Liver (tissue), 8 donors: ENCODE measurements at regions not wholly inside any gene's neighbourhood (a gene's known extent, or its start where the extent isn't known, plus 50 kb on each side); places are given as distances from the start of the nearest gene placed in this dataset.

ENCODE experiments used
- DNase-seq: peaks from one replicate; pipeline ENCODE4 v3.0.0-alpha.2; 2017; ENCODE audit warnings: low spot score
- H3K27ac ChIP-seq, 2 donors: one replicate each; pipeline ENCODE4 v1.7.0; 2013; ENCODE audit warnings: inconsistent platforms in 2 of 2, low read length in 2 of 2, control low read depth in 1 of 2, low read depth in 1 of 2, mild to moderate bottlenecking in 1 of 2
- H3K27me3 ChIP-seq, 4 donors: one replicate each; pipeline versions ENCODE4 v1.6.1 to v1.7.0; 2013; ENCODE audit warnings: low read length in 3 of 4, inconsistent platforms in 1 of 4, mild to moderate bottlenecking in 1 of 4, moderate library complexity in 1 of 4; ENCODE audit not compliant: control insufficient read depth in 4 of 4, insufficient read depth in 4 of 4
- H3K36me3 ChIP-seq, 4 donors: one replicate each; pipeline versions ENCODE4 v1.6.1 to v1.7.0; 2013; ENCODE audit warnings: low read length in 3 of 4, mild to moderate bottlenecking in 3 of 4, low read depth in 1 of 4, moderate library complexity in 1 of 4; ENCODE audit not compliant: control insufficient read depth in 4 of 4, insufficient read depth in 3 of 4
- H3K4me1 ChIP-seq, 4 donors: one replicate each; pipeline versions ENCODE4 v1.6.1 to v1.7.0; 2013; ENCODE audit warnings: low read length in 3 of 4, mild to moderate bottlenecking in 3 of 4, moderate library complexity in 1 of 4; ENCODE audit not compliant: control insufficient read depth in 4 of 4, insufficient read depth in 4 of 4
- H3K4me3 ChIP-seq, 3 donors: one replicate each; pipeline versions ENCODE4 v1.6.1 to v1.7.0; 2013; ENCODE audit warnings: low read length in 3 of 3, control low read depth in 1 of 3, low read depth in 1 of 3, mild to moderate bottlenecking in 1 of 3
- H3K9ac ChIP-seq, 2 donors: one replicate each; pipeline ENCODE4 v1.7.0; 2013; ENCODE audit warnings: low read length in 2 of 2, mild to moderate bottlenecking in 2 of 2, moderate library complexity in 2 of 2, control low read depth in 1 of 2, low read depth in 1 of 2
- H3K9me3 ChIP-seq, 4 donors: one replicate each; pipeline versions ENCODE4 v1.6.1 to v1.7.0; 2013; ENCODE audit warnings: low read length in 3 of 4; ENCODE audit not compliant: control insufficient read depth in 4 of 4
- ATF3 ChIP-seq: IDR thresholded peaks from 2 replicates; pipeline ENCODE4 v1.6.1; 2016; ENCODE audit warnings: antibody characterized with exemption
- CTCF ChIP-seq: fragments of 150-350 bp; IDR thresholded peaks from 2 replicates; pipeline ENCODE4 v1.5.1; 2017; ENCODE audit warnings: improper control_type of control experiment, low read depth, low read length; ENCODE audit not compliant: missing input control
- EGR1 ChIP-seq, 2 donors: IDR thresholded peaks; 2 replicates each; pipeline ENCODE4 v1.6.1; 2016 to 2018; ENCODE audit warnings: antibody characterized with exemption in 2 of 2, low read depth in 2 of 2
- FOXA1 ChIP-seq: IDR thresholded peaks from 2 replicates; pipeline ENCODE4 v1.6.1; 2016; ENCODE audit warnings: antibody characterized with exemption
- FOXA2 ChIP-seq: IDR thresholded peaks from 2 replicates; pipeline ENCODE4 v1.6.1; 2016; ENCODE audit warnings: antibody characterized with exemption
- GABPA ChIP-seq, 2 donors: IDR thresholded peaks in 1 of 2; conservative IDR thresholded peaks in 1 of 2; 2 replicates each; pipeline ENCODE4 v1.6.1; 2016; ENCODE audit warnings: antibody characterized with exemption in 2 of 2, mild to moderate bottlenecking in 1 of 2, moderate library complexity in 1 of 2
- HNF4A ChIP-seq, 2 donors: conservative IDR thresholded peaks; 2 replicates each; pipeline ENCODE4 v1.6.1; 2016; ENCODE audit warnings: antibody characterized with exemption in 2 of 2, mild to moderate bottlenecking in 2 of 2
- HNF4G ChIP-seq: IDR thresholded peaks from 2 replicates; pipeline ENCODE4 v1.6.1; 2016; ENCODE audit warnings: antibody characterized with exemption
- JUND ChIP-seq, 2 donors: IDR thresholded peaks; 2 replicates each; pipeline ENCODE4 v1.6.1; 2016; ENCODE audit warnings: antibody characterized with exemption in 2 of 2
- MAX ChIP-seq: IDR thresholded peaks from 2 replicates; pipeline ENCODE4 v1.6.1; 2016; ENCODE audit warnings: antibody characterized with exemption
- NR2F2 ChIP-seq: IDR thresholded peaks from 2 replicates; pipeline ENCODE4 v1.6.1; 2016; ENCODE audit warnings: antibody characterized with exemption
- RAD21 ChIP-seq, 2 donors: IDR thresholded peaks; 2 replicates each; pipeline ENCODE4 v1.6.1; 2016; ENCODE audit warnings: antibody characterized with exemption in 2 of 2, mild to moderate bottlenecking in 2 of 2
- REST ChIP-seq: IDR thresholded peaks from 2 replicates; pipeline ENCODE4 v1.6.1; 2016; ENCODE audit warnings: antibody characterized with exemption, mild to moderate bottlenecking
- RXRA ChIP-seq, 2 donors: IDR thresholded peaks; 2 replicates each; pipeline ENCODE4 v1.6.1; 2017 to 2018; ENCODE audit warnings: antibody characterized with exemption in 2 of 2, mild to moderate bottlenecking in 1 of 2
- SP1 ChIP-seq: IDR thresholded peaks from 2 replicates; pipeline ENCODE4 v1.6.1; 2018; ENCODE audit warnings: antibody characterized with exemption, mild to moderate bottlenecking
- TAF1 ChIP-seq: conservative IDR thresholded peaks from 2 replicates; pipeline ENCODE4 v1.6.1; 2016; ENCODE audit warnings: antibody characterized with exemption, mild to moderate bottlenecking
- YY1 ChIP-seq: IDR thresholded peaks from 2 replicates; pipeline ENCODE4 v1.6.1; 2016; ENCODE audit warnings: antibody characterized with exemption, mild to moderate bottlenecking
- ZBTB33 ChIP-seq: IDR thresholded peaks from 2 replicates; pipeline ENCODE4 v1.6.1; 2016; ENCODE audit warnings: antibody characterized with exemption
- WGBS: extraction: QIAGEN DNeasy Blood & Tissue Kit; methylation state at CpG from one replicate; pipeline ENCODE4 v1.1.7; 2013; 5-methylcytosine and 5-hydroxymethylcytosine counted together
- donor health status: healthy.
- donor health status: healthy.
- donor health status: healthy.
- donor health status: healthy.
- donor health status: healthy.

GRCh38 chr11:105393326-105393725 is 216.5 kb upstream of the GRIA4 start:
- Histone ChIP-seq H3K9me3 (no peaks in the 10 kb centered on the region), H3K27ac (no peak overlapping the region), H3K27me3 (no peaks in the 10 kb centered on the region), H3K36me3 (no peaks in the 10 kb centered on the region), H3K9ac (no peak overlapping the region), H3K4me1 (no peaks in the 10 kb centered on the region), H3K4me3 (no peak overlapping the region)
- 65% methylated on average over 2 of the region's 2 CpGs for WGBS
- no peak for DNase-seq
- TF ChIP-seq JUND (IDR thresholded peaks at IDR 0.05) (no peak), GABPA (IDR thresholded peaks at IDR 0.05 in 1 of 2, conservative IDR thresholded peaks at IDR 0.05 in 1 of 2) (no peak), HNF4G (no peak), ZBTB33 (no peak), REST (no peak), FOXA1 (no peak), ATF3 (no peak), NR2F2 (no peak), YY1 (no peak), EGR1 (IDR thresholded peaks at IDR 0.05; ENCODE audit: low read depth in 2 of 2) (no peak), HNF4A (conservative IDR thresholded peaks at IDR 0.05) (no peak)

- Histone ChIP-seq H3K36me3 (no peaks in the 10 kb centered on the region), H3K9me3 (no peaks in the 10 kb centered on the region), H3K4me1 (no peaks in the 10 kb centered on the region), H3K9ac (no peak overlapping the region), H3K27ac (no peak overlapping the region), H3K4me3 (no peak overlapping the region), H3K27me3 (no peaks in the 10 kb centered on the region)
- no peak for DNase-seq
- WGBS, result 68% methylated on average over 1 of the region's 1 CpG
- TF ChIP-seq ZBTB33 (no peak), MAX (no peak), RXRA (IDR thresholded peaks at IDR 0.05) (no peak), CTCF (no peak), GABPA (IDR thresholded peaks at IDR 0.05 in 1 of 2, conservative IDR thresholded peaks at IDR 0.05 in 1 of 2) (no peak), RAD21 (IDR thresholded peaks at IDR 0.05) (no peak), SP1 (no peak), ATF3 (no peak), HNF4A (conservative IDR thresholded peaks at IDR 0.05) (no peak), HNF4G (no peak), FOXA1 (no peak), EGR1 (IDR thresholded peaks at IDR 0.05; ENCODE audit: low read depth in 2 of 2) (no peak), FOXA2 (no peak), TAF1 (no peak), YY1 (no peak), REST (no peak), JUND (IDR thresholded peaks at IDR 0.05) (no peak), NR2F2 (no peak)
These were observed 217.3 kb upstream of the GRIA4 start for GRCh38 chr11:105392556-105392955.
